OCI-LY1 (cell line): ENCODE measurements at regions not wholly inside any gene's neighbourhood (a gene's known extent, or its start where the extent isn't known, plus 50 kb on each side); places are given as distances from the start of the nearest gene placed in this dataset.

Experiments
- CTCF ChIP-seq: fragments of 200-600 bp; sonication (generic), shearing (Covaris generic); IDR thresholded peaks from 2 replicates; pipeline ENCODE4 v1.5.1; 2017; ENCODE audit warnings: mild to moderate bottlenecking, antibody characterized with exemption, low read length, moderate library complexity, mixed read lengths
- EZH2 ChIP-seq: fragments of 200-600 bp; sonication (generic), shearing (Covaris generic); IDR thresholded peaks from 2 replicates; pipeline ENCODE4 v1.8.0; 2017; ENCODE audit warnings: borderline replicate concordance, mixed run types, mild to moderate bottlenecking, antibody characterized with exemption, low read length, moderate library complexity, mixed read lengths

- TF ChIP-seq CTCF (no peak), EZH2 (no peak)
These were observed 452.4 kb downstream of the KCNH5 start for GRCh38 chr14:62592877-62593276.
